Loucy (cell line): ENCODE measurements at regions not wholly inside any gene's neighbourhood (a gene's known extent, or its start where the extent isn't known, plus 50 kb on each side); places are given as distances from the start of the nearest gene placed in this dataset.

Experiments
- H2AFZ ChIP-seq: fragments of 200-600 bp; sonication (generic); 2 replicates; pipeline ENCODE4 v1.6.0; 2016; ENCODE audit warnings: antibody characterized with exemption, mild to moderate bottlenecking, low read length, moderate library complexity
- H3F3A ChIP-seq: fragments of 200-600 bp; 2 replicates; pipeline ENCODE4 v1.6.0; 2016; ENCODE audit warnings: antibody characterized with exemption, low read depth, mild to moderate bottlenecking
- H3K27me3 ChIP-seq: fragments of 200-600 bp; sonication (generic); 2 replicates; pipeline ENCODE4 v1.6.1; 2014; ENCODE audit warnings: low read length, mild to moderate bottlenecking; ENCODE audit not compliant: insufficient read depth, poor library complexity, severe bottlenecking
- H3K36me3 ChIP-seq: fragments of 200-600 bp; sonication (generic); 2 replicates; pipeline ENCODE4 v1.6.1; 2016; ENCODE audit warnings: low read length; ENCODE audit not compliant: insufficient read depth
- H3K4me1 ChIP-seq: fragments of 200-600 bp; sonication (generic); 2 replicates; pipeline ENCODE4 v1.5.1; 2014; ENCODE audit warnings: low read length, mild to moderate bottlenecking; ENCODE audit not compliant: insufficient read depth, poor library complexity, severe bottlenecking
- H3K4me2 ChIP-seq: fragments of 200-600 bp; sonication (generic); 2 replicates; pipeline ENCODE4 v1.6.0; 2014; ENCODE audit warnings: antibody characterized with exemption, low read length, low read depth, mild to moderate bottlenecking; ENCODE audit not compliant: poor library complexity, severe bottlenecking
- H3K4me3 ChIP-seq: fragments of 200-600 bp; sonication (generic); 2 replicates; pipeline ENCODE4 v1.5.1; 2014; ENCODE audit warnings: low read length, mild to moderate bottlenecking, mixed read lengths; ENCODE audit not compliant: poor library complexity, severe bottlenecking
- H3K79me2 ChIP-seq: fragments of 200-600 bp; sonication (generic); 2 replicates; pipeline ENCODE4 v1.6.1; 2014; ENCODE audit warnings: low read length; ENCODE audit not compliant: insufficient read depth
- H3K9ac ChIP-seq: fragments of 200-600 bp; sonication (generic); 2 replicates; pipeline ENCODE4 v1.6.0; 2014; ENCODE audit warnings: mild to moderate bottlenecking, low read depth, low read length, moderate library complexity; ENCODE audit not compliant: poor library complexity, severe bottlenecking
- H3K9me2 ChIP-seq: fragments of 200-600 bp; sonication (generic); replicated peaks from 2 replicates; pipeline ENCODE4 v1.6.1; 2016; ENCODE audit warnings: low read depth, low read length, mixed read lengths
- H3K9me3 ChIP-seq: fragments of 200-600 bp; sonication (generic); 2 replicates; pipeline ENCODE4 v1.6.1; 2014; ENCODE audit warnings: mild to moderate bottlenecking, antibody characterized with exemption, low read length, low read depth; ENCODE audit not compliant: insufficient read depth
- H4K20me1 ChIP-seq: fragments of 200-600 bp; sonication (generic); 2 replicates; pipeline ENCODE4 v1.6.0; 2014; ENCODE audit warnings: antibody characterized with exemption, low read length, mild to moderate bottlenecking; ENCODE audit not compliant: insufficient read depth, poor library complexity, severe bottlenecking
- EZH2phosphoT487 ChIP-seq: fragments of 200-600 bp; IDR thresholded peaks from 2 replicates; pipeline ENCODE4 v1.6.1; 2018; ENCODE audit warnings: antibody characterized with exemption, mild to moderate bottlenecking, moderate library complexity, borderline replicate concordance
- TF ChIP-seq, protein P1 (sequence below): fragments of 200-600 bp; sonication (generic); conservative IDR thresholded peaks from 2 replicates; pipeline ENCODE4 v1.5.1; 2014; ENCODE audit warnings: mild to moderate bottlenecking, antibody characterized with exemption, low read length

DNA sequence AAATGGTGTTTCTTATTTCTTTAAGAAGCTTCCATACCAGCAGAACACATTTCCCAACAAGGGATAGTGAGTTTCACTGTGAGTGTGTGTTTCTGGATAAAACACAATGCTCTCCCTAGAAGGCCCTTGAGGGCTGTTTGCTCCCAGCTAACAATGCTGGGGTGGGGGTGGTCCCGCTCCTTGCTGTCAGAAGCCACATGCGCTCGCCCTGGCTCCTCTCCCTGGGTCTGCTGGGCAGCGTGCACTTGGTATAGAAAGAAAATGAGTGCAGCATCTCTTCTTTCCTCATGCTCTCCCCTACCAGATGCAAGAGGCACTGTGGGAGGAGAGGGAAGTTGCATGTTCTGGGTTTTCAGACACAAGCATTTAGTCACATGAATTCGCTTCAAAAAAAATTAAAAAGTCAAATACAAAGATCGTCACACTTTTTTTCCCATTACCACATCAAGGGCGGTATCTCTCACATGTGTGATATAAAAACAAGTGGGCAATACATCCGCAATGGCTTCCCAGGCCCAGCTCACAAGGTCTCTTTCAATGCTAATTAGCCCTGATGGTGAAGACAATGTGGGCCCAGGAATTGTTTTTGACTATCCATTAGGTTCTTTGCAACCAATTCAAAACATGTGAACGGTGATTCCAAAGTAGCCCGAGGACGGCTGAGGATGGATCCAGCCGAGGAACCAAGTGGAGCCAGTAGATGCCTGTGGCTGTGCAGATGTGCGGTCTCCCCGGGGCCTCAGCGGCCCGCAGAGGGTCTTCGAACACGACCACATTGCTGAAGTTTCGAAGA lies 603.6 kb downstream of the IRX1 start:
- Histone ChIP-seq H3K27me3 (no peaks in the 10 kb centered on the region), H3K9me3 (no peaks in the 10 kb centered on the region), H3K9ac (no peak overlapping the region), H3K4me3 (no peak overlapping the region), H3K4me1 (peaks cover 37% of the 10 kb centered on the region), H4K20me1 (no peaks in the 10 kb centered on the region), H2AFZ (no peak overlapping the region), H3K4me2 (peak overlapping the region; percentile 8), H3F3A (no peaks in the 10 kb centered on the region), H3K79me2 (no peaks in the 10 kb centered on the region), H3K9me2 (no peaks in the 10 kb centered on the region), H3K36me3 (no peaks in the 10 kb centered on the region)
- TF ChIP-seq EZH2phosphoT487, result no peak
- TF ChIP-seq, protein P1, sequence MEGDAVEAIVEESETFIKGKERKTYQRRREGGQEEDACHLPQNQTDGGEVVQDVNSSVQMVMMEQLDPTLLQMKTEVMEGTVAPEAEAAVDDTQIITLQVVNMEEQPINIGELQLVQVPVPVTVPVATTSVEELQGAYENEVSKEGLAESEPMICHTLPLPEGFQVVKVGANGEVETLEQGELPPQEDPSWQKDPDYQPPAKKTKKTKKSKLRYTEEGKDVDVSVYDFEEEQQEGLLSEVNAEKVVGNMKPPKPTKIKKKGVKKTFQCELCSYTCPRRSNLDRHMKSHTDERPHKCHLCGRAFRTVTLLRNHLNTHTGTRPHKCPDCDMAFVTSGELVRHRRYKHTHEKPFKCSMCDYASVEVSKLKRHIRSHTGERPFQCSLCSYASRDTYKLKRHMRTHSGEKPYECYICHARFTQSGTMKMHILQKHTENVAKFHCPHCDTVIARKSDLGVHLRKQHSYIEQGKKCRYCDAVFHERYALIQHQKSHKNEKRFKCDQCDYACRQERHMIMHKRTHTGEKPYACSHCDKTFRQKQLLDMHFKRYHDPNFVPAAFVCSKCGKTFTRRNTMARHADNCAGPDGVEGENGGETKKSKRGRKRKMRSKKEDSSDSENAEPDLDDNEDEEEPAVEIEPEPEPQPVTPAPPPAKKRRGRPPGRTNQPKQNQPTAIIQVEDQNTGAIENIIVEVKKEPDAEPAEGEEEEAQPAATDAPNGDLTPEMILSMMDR, result no peak

GRCh38 chr5:4203146-4203545 lies 607.5 kb downstream of the IRX1 start:
- no peaks in the 10 kb centered on the region for H3K27me3 ChIP-seq
- H3K79me2 ChIP-seq, result no peaks in the 10 kb centered on the region
- no peaks in the 10 kb centered on the region for H3K36me3 ChIP-seq
- no peaks in the 10 kb centered on the region for H3K9me3 ChIP-seq
- H3F3A ChIP-seq, result no peaks in the 10 kb centered on the region
- H2AFZ ChIP-seq, result no peak overlapping the region
- TF ChIP-seq, protein P1, result no peak
- no peak overlapping the region for H3K9ac ChIP-seq
- no peak overlapping the region for H3K4me3 ChIP-seq
- no peaks in the 10 kb centered on the region for H4K20me1 ChIP-seq
- H3K9me2 ChIP-seq, result no peaks in the 10 kb centered on the region
- no peak overlapping the region for H3K4me2 ChIP-seq
- H3K4me1 ChIP-seq, result peaks cover 24% of the 10 kb centered on the region

DNA sequence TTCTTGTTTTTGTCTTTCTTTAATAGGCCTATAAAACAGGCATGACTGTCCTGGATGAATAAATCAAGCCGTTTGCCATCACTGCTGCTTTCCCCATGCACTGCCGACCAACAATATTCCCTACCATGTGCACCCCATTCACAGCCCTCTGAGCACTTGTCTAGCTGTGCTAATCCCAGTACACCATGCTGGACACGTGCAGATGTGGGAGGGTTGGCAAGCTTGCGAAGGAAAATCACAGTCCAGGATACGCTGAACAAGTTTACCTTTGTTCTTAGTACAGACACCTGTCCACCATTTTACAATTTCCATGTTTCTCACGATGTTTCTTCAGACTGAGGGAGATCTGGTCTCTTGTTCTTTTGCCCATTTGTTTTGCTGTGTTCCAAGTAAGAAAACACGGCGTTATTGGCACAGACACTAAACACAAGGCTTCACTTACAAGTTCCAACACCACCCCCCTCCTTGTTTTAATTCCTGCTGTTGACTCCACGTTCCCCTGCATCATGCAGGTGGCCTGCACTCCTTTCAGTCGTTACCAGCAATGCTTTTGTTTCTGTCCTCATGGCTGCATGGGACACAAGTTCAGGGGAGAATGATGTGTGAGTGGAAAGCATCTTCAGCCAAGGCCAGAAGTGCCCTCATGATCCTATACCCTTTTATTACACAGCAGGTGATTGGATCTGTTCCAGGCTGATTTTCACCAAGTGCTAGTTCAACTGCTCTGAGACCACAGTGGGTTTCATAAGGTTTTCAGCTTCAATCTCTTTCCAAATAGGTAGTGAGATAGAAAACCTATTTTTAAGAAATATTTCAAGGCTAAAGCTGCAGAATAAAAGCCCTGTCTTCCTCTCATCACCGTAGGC lies 608.9 kb downstream of the IRX1 start:
- Histone ChIP-seq H3K27me3 (no peaks in the 10 kb centered on the region), H3K4me3 (no peak overlapping the region), H4K20me1 (no peaks in the 10 kb centered on the region), H3K36me3 (no peaks in the 10 kb centered on the region), H3K9me3 (no peaks in the 10 kb centered on the region), H3K9ac (no peak overlapping the region), H3K79me2 (no peaks in the 10 kb centered on the region), H3K4me2 (no peak overlapping the region), H2AFZ (no peak overlapping the region), H3K4me1 (peaks cover 10% of the 10 kb centered on the region), H3K9me2 (no peaks in the 10 kb centered on the region), H3F3A (no peaks in the 10 kb centered on the region)
- TF ChIP-seq, protein P1, result no peak
- no peak for TF ChIP-seq EZH2phosphoT487
